ENCODE measurements at regions not wholly inside any gene's neighbourhood (a gene's known extent, or its start where the extent isn't known, plus 50 kb on each side); places are given as distances from the start of the nearest gene placed in this dataset.

GRCh38 chr12:58321414-58321813, 380.0 kb downstream of the ATP23 start:
- H2AFZ ChIP-seq (ENCODE audit: low read depth) = no peak overlapping the region

More at GRCh38 chr12:58321414-58321813, 380.0 kb downstream of the ATP23 start:
- no peak overlapping the region for H3K27ac ChIP-seq (ENCODE audit: low read depth in 2 of 2, low read length in 1 of 2)
- ChIA-PET CTCF (no interaction called here), POLR2A (no interaction called here)
- no peaks in the 10 kb centered on the region for H3K9me3 ChIP-seq
- H3K4me2 ChIP-seq = no peak overlapping the region
- no peaks in the 10 kb centered on the region for H3K9me2 ChIP-seq
- no peaks in the 10 kb centered on the region for H3F3A ChIP-seq (replicated peaks; ENCODE audit: insufficient read depth)
- H3K9ac ChIP-seq = no peak overlapping the region
- H3K4me1 ChIP-seq (ENCODE audit: control insufficient read depth in 1 of 2, insufficient read depth in 2 of 2, low read depth in 1 of 2, low read length in 1 of 2) = no peaks in the 10 kb centered on the region
- no peak overlapping the region for H3K4me3 ChIP-seq (ENCODE audit: low read depth in 2 of 2, low read length in 1 of 2)
- TF ChIP-seq MEF2A (IDR thresholded peaks at IDR 0.05; ENCODE audit: borderline replicate concordance, low read depth) (no peak), FOXM1 (IDR thresholded peaks at IDR 0.05; ENCODE audit: low read depth) (no peak), REST (IDR thresholded peaks at IDR 0.05; ENCODE audit: low read depth, low read length) (no peak), MAX (IDR thresholded peaks at IDR 0.05; ENCODE audit: low read depth) (no peak), CTCF (IDR thresholded peaks at IDR 0.05) (no peak), USF2 (IDR thresholded peaks at IDR 0.05; ENCODE audit: borderline replicate concordance, low read depth, low read length) (no peak), IRF3 (IDR thresholded peaks at IDR 0.05; ENCODE audit: low read depth, low read length) (no peak), MXI1 (IDR thresholded peaks at IDR 0.05; ENCODE audit: low read depth, low read length) (no peak), EP300 (IDR thresholded peaks at IDR 0.05; ENCODE audit: borderline replicate concordance in 1 of 2, low read depth in 1 of 2, low read length in 1 of 2) (no peak), YY1 (IDR thresholded peaks at IDR 0.05; ENCODE audit: low read depth) (no peak), RXRA (IDR thresholded peaks at IDR 0.05; ENCODE audit: borderline replicate concordance, low read depth) (no peak), JUND (IDR thresholded peaks at IDR 0.05) (no peak), USF1 (IDR thresholded peaks at IDR 0.05; ENCODE audit: borderline replicate concordance, low read depth) (no peak), ELF1 (IDR thresholded peaks at IDR 0.05) (no peak)
- 9% methylated on average over 3 of the region's 3 CpGs for WGBS (ENCODE audit: low lambda C conversion rate)
- H3K36me3 ChIP-seq (replicated peaks in 1 of 2; ENCODE audit: control insufficient read depth in 1 of 2, insufficient read depth in 2 of 2, low read length in 1 of 2) = no peaks in the 10 kb centered on the region
- no peaks in the 10 kb centered on the region for H3K79me2 ChIP-seq (ENCODE audit: insufficient read depth)
- H3K27me3 ChIP-seq (ENCODE audit: insufficient read depth) = peaks cover 8% of the 10 kb centered on the region; the same call in 1 of the 2 replicates
- H4K20me1 ChIP-seq (ENCODE audit: insufficient read depth) = no peaks in the 10 kb centered on the region
- no peak for DNase-seq
